HCT116 (cell line): ENCODE measurements at regions not wholly inside any gene's neighbourhood (a gene's known extent, or its start where the extent isn't known, plus 50 kb on each side); places are given as distances from the start of the nearest gene placed in this dataset.

Experiments used
- ATAC-seq: fragments of 200-7000 bp; cut with Tn5 transposase; 2 replicates; pipeline ENCODE4 v1.9.1; 2020; ENCODE audit warnings: mild to moderate bottlenecking, moderate library complexity
- BruUV-seq: library from RNA; stranded (reverse); fragments of 400-500 nt; replicated peaks from 2 replicates; lab custom pipeline; 2021; lab: Mats Ljungman, UMichigan
- CTCF ChIA-PET: fragments of 300-600 bp; sonication (Branson Sonifier 250); formaldehyde crosslinking; loops from one replicate; lab custom pipeline; 2021; ENCODE audit warnings: antibody characterized with exemption; lab: Charles Lee
- POLR2A ChIA-PET: fragments of 300-600, 350-600 bp; sonication (Branson Sonifier 250); formaldehyde crosslinking; loops from one replicate; lab custom pipeline; 2021; ENCODE audit warnings: antibody characterized with exemption; lab: Charles Lee
- RAD21 ChIA-PET, 2 experiments: fragments of 300-600 bp; sonication (Branson Sonifier 250); formaldehyde crosslinking; loops; one replicate each; lab custom pipeline; 2023; ENCODE audit warnings: low total read pairs in 2 of 2; ENCODE audit not compliant: uncharacterized antibody in 2 of 2, unreplicated experiment in 2 of 2, low non-redundant PET in 1 of 2; lab: Charles Lee
- DNase-seq: peaks from one replicate; pipeline ENCODE4 v3.0.0-alpha.2; 2010; ENCODE audit warnings: low read depth, low spot score
- H2AFZ ChIP-seq: fragments of 200-600 bp; shearing (Covaris generic), sonication (generic); 2 replicates; pipeline ENCODE4 v1.6.1; 2017; ENCODE audit warnings: low read depth, mixed run types, mixed read lengths, antibody characterized with exemption, low read length; ENCODE audit not compliant: poor library complexity, severe bottlenecking
- H3K27ac ChIP-seq: 2 replicates; pipeline ENCODE4 v1.5.1; 2012; ENCODE audit warnings: low read depth, low read length
- H3K27me3 ChIP-seq: fragments of 200-600 bp; sonication (generic); 2 replicates; pipeline ENCODE4 v1.6.1; 2016; ENCODE audit warnings: mixed run types, low read length, mixed read lengths; ENCODE audit not compliant: insufficient read depth
- H3K36me3 ChIP-seq, 2 experiments: fragments of 200-500 bp in 1 of 2; fragments of 200-600 bp in 1 of 2; sonication (Bioruptor generic) in 1 of 2; sonication (generic) in 1 of 2; 2 replicates each; pipeline versions ENCODE4 v1.5.1 to v1.6.1; 2014 to 2016; ENCODE audit warnings: low read length in 2 of 2, inconsistent platforms in 1 of 2, mixed read lengths in 1 of 2, mixed run types in 1 of 2; ENCODE audit not compliant: insufficient read depth in 2 of 2, control insufficient read depth in 1 of 2
- H3K4me1 ChIP-seq, 2 experiments: fragments of 200-600 bp in 1 of 2; sonication (generic) in 1 of 2; 2 replicates each; pipeline versions ENCODE4 v1.5.1 to v1.6.1; 2012 to 2017; ENCODE audit warnings: low read length in 2 of 2, inconsistent platforms in 1 of 2, mild to moderate bottlenecking in 1 of 2, mixed read lengths in 1 of 2, mixed run types in 1 of 2, moderate library complexity in 1 of 2; ENCODE audit not compliant: insufficient read depth in 2 of 2, control insufficient read depth in 1 of 2
- H3K4me2 ChIP-seq: fragments of 200-600 bp; sonication (generic); 2 replicates; pipeline ENCODE4 v1.6.1; 2017; ENCODE audit warnings: mixed run types, low read length, mixed read lengths
- H3K4me3 ChIP-seq, 2 experiments: fragments of 200-600 bp in 1 of 2; sonication (generic) in 1 of 2; replicated peaks in 1 of 2; 2 replicates each; pipeline ENCODE4 v1.5.1; 2011 to 2016; ENCODE audit warnings: low read length in 2 of 2, control low read depth in 1 of 2, low read depth in 1 of 2, mild to moderate bottlenecking in 1 of 2, mixed read lengths in 1 of 2, mixed run types in 1 of 2
- H3K79me2 ChIP-seq: fragments of 200-600 bp; sonication (generic); 2 replicates; pipeline ENCODE4 v1.6.1; 2017; ENCODE audit warnings: mild to moderate bottlenecking, mixed run types, low read length, moderate library complexity, mixed read lengths; ENCODE audit not compliant: insufficient read depth
- H3K9ac ChIP-seq: fragments of 200-600 bp; sonication (generic); 2 replicates; pipeline ENCODE4 v1.6.1; 2016; ENCODE audit warnings: low read length, mixed read lengths
- H3K9me2 ChIP-seq: fragments of 200-600 bp; sonication (generic), shearing (Covaris generic); 2 replicates; pipeline ENCODE4 v1.6.1; 2017; ENCODE audit warnings: mixed run types, mild to moderate bottlenecking, moderate library complexity; ENCODE audit not compliant: insufficient read depth
- H3K9me3 ChIP-seq, 2 experiments: fragments of 200-500 bp in 1 of 2; fragments of 200-600 bp in 1 of 2; sonication (Bioruptor generic) in 1 of 2; sonication (generic) in 1 of 2; 2 replicates each; pipeline ENCODE4 v1.6.1; 2014 to 2017; ENCODE audit warnings: low read length in 2 of 2, mixed read lengths in 2 of 2, inconsistent platforms in 1 of 2, low read depth in 1 of 2, mild to moderate bottlenecking in 1 of 2, mixed run types in 1 of 2, moderate library complexity in 1 of 2; ENCODE audit not compliant: control insufficient read depth in 1 of 2, insufficient read depth in 1 of 2
- H4K20me1 ChIP-seq: fragments of 200-600 bp; sonication (generic), shearing (Covaris generic); 2 replicates; pipeline ENCODE4 v1.6.1; 2017; ENCODE audit warnings: mixed run types, mild to moderate bottlenecking, moderate library complexity; ENCODE audit not compliant: insufficient read depth
- EGR1 ChIP-seq: IDR thresholded peaks from 2 replicates; pipeline ENCODE4 v1.6.1; 2012; ENCODE audit warnings: low read depth
- ELF1 ChIP-seq: IDR thresholded peaks from 2 replicates; pipeline ENCODE4 v1.6.1; 2012; ENCODE audit warnings: low read depth, borderline replicate concordance
- SP1 ChIP-seq: IDR thresholded peaks from 2 replicates; pipeline ENCODE4 v1.6.1; 2012; ENCODE audit warnings: low read depth
- intact Hi-C: fragments of 100-400 bp; cut with micrococcal nuclease; formaldehyde crosslinking; loops from 2 replicates; pipeline ENCODE4 v1.10.0; 2022
- TF ChIP-seq, protein P1 (sequence below): IDR thresholded peaks from 2 replicates; pipeline ENCODE4 v1.6.1; 2012; ENCODE audit warnings: low read depth
- TF ChIP-seq, protein P2 (sequence below), 3 experiments: fragments of 200-600 bp in 1 of 3; sonication (generic) in 1 of 3; IDR thresholded peaks in 2 of 3; conservative IDR thresholded peaks in 1 of 3; 2 replicates each; pipeline ENCODE4 v1.5.1; 2012 to 2017; ENCODE audit warnings: low read depth in 2 of 3, low read length in 2 of 3, antibody characterized with exemption in 1 of 3, borderline replicate concordance in 1 of 3, control low read depth in 1 of 3, mild to moderate bottlenecking in 1 of 3, mixed read lengths in 1 of 3, mixed run types in 1 of 3, moderate library complexity in 1 of 3; ENCODE audit not compliant: insufficient read depth in 1 of 3

DNA sequence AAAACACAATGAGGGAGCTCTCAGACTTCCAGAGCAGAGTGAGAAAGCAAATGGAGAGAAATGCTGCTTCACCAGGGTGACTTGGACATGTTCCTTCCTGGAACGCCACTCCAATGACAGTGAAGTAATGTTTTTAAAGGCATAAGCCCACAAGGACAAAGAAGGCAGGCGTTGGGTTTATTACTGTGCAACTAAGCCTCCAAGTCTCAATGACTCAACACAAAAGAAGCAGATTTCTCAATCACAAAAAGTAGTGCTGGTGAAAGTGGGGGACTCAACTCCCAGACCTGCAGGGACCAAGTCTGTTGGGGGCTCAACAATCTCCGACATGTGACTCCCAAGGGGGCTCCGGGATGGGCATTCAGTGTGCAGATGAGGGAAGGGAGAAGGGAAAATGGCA, 505.2 kb downstream of the BCL11B start:
- peaks cover 7% of the 10 kb centered on the region; the same call in 1 of the 2 replicates for H3K27me3 ChIP-seq
- DNase-seq (no peak), ATAC-seq (no peak)
- no peaks in the 10 kb centered on the region for H3K79me2 ChIP-seq
- peaks cover 0 to 7% of the 10 kb centered on the region in 2 experiments; a peak in 1 of 4 replicates for H3K9me3 ChIP-seq
- H4K20me1 ChIP-seq: no peaks in the 10 kb centered on the region; the same call in 1 of the 2 replicates
- no peaks in the 10 kb centered on the region for H3K36me3 ChIP-seq
- no peak overlapping the region for H3K4me3 ChIP-seq
- ChIA-PET RAD21 (no interaction called here), CTCF (no interaction called here), POLR2A (no interaction called here)
- no TSS peak for BruUV-seq
- H3K4me2 ChIP-seq: no peak overlapping the region
- H2AFZ ChIP-seq: no peak overlapping the region
- no peak overlapping the region for H3K27ac ChIP-seq
- no peak for TF ChIP-seq SP1
- H3K9ac ChIP-seq: no peak overlapping the region
- H3K9me2 ChIP-seq: no peaks in the 10 kb centered on the region
- intact Hi-C loops: no loop called here
- H3K4me1 ChIP-seq: no peaks in the 10 kb centered on the region

DNA sequence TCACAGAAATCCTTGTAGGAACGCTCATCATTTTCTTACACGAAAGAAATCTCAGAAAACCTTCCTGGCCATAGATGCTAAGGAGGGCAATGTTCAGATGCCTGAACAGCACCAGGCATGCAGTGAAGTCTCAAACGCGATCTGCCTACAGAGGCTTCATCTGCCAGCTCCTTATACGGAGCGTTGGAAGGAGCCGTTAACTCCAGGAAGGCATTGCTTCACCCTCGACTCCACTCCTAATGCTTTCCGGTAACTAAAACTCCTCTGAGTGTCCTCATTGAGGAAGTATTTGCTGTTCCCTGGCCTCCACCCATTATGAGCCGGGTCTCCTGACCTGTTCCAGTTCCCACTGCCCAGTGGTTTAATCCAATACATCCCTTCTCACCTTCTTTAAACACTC, 502.7 kb downstream of the BCL11B start:
- BruUV-seq: no TSS peak
- no peaks in the 10 kb centered on the region for H3K4me1 ChIP-seq
- no peak overlapping the region for H3K4me2 ChIP-seq
- no peak for TF ChIP-seq EGR1
- TF ChIP-seq, protein P1, sequence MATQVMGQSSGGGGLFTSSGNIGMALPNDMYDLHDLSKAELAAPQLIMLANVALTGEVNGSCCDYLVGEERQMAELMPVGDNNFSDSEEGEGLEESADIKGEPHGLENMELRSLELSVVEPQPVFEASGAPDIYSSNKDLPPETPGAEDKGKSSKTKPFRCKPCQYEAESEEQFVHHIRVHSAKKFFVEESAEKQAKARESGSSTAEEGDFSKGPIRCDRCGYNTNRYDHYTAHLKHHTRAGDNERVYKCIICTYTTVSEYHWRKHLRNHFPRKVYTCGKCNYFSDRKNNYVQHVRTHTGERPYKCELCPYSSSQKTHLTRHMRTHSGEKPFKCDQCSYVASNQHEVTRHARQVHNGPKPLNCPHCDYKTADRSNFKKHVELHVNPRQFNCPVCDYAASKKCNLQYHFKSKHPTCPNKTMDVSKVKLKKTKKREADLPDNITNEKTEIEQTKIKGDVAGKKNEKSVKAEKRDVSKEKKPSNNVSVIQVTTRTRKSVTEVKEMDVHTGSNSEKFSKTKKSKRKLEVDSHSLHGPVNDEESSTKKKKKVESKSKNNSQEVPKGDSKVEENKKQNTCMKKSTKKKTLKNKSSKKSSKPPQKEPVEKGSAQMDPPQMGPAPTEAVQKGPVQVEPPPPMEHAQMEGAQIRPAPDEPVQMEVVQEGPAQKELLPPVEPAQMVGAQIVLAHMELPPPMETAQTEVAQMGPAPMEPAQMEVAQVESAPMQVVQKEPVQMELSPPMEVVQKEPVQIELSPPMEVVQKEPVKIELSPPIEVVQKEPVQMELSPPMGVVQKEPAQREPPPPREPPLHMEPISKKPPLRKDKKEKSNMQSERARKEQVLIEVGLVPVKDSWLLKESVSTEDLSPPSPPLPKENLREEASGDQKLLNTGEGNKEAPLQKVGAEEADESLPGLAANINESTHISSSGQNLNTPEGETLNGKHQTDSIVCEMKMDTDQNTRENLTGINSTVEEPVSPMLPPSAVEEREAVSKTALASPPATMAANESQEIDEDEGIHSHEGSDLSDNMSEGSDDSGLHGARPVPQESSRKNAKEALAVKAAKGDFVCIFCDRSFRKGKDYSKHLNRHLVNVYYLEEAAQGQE: no peak
- no peak for TF ChIP-seq ELF1
- TF ChIP-seq, protein P2, sequence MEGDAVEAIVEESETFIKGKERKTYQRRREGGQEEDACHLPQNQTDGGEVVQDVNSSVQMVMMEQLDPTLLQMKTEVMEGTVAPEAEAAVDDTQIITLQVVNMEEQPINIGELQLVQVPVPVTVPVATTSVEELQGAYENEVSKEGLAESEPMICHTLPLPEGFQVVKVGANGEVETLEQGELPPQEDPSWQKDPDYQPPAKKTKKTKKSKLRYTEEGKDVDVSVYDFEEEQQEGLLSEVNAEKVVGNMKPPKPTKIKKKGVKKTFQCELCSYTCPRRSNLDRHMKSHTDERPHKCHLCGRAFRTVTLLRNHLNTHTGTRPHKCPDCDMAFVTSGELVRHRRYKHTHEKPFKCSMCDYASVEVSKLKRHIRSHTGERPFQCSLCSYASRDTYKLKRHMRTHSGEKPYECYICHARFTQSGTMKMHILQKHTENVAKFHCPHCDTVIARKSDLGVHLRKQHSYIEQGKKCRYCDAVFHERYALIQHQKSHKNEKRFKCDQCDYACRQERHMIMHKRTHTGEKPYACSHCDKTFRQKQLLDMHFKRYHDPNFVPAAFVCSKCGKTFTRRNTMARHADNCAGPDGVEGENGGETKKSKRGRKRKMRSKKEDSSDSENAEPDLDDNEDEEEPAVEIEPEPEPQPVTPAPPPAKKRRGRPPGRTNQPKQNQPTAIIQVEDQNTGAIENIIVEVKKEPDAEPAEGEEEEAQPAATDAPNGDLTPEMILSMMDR (IDR thresholded peaks at IDR 0.05 in 2 of 3, conservative IDR thresholded peaks at IDR 0.05 in 1 of 3; ENCODE audit: borderline replicate concordance in 1 of 3, insufficient read depth in 1 of 3, low read depth in 2 of 3, low read length in 2 of 3): no peak
- ChIA-PET POLR2A (no interaction called here), CTCF (no interaction called here), RAD21 (no interaction called here)
- intact Hi-C loops: no loop called here
- H3K36me3 ChIP-seq: no peaks in the 10 kb centered on the region
- H3K9ac ChIP-seq: no peak overlapping the region
- H3K4me3 ChIP-seq: no peak overlapping the region
- no peak overlapping the region for H2AFZ ChIP-seq
- H3K9me2 ChIP-seq: no peaks in the 10 kb centered on the region
- H3K9me3 ChIP-seq: no peaks in the 10 kb centered on the region
- ATAC-seq: no peak
- H3K27me3 ChIP-seq: peaks cover 7% of the 10 kb centered on the region; the same call in 1 of the 2 replicates
- DNase-seq: no peak
- H3K79me2 ChIP-seq: no peaks in the 10 kb centered on the region
- no peaks in the 10 kb centered on the region; the same call in 1 of the 2 replicates for H4K20me1 ChIP-seq
- H3K27ac ChIP-seq: no peak overlapping the region
